GM23338 (cell line): ENCODE measurements at regions not wholly inside any gene's neighbourhood (a gene's known extent, or its start where the extent isn't known, plus 50 kb on each side); places are given as distances from the start of the nearest gene placed in this dataset.

ENCODE experiments used
- ATAC-seq: fragments of 200-7000 bp; cut with Tn5 transposase; 3 replicates; pipeline ENCODE4 v1.9.1; 2020
- DNase-seq: peaks from one replicate; pipeline ENCODE4 v3.0.0-alpha.2; 2015; ENCODE audit warnings: low spot score
- H2AFZ ChIP-seq: fragments of 200-600 bp; sonication (generic); 2 replicates; pipeline ENCODE4 v1.8.0; 2016; ENCODE audit warnings: antibody characterized with exemption, mild to moderate bottlenecking, moderate library complexity
- H3F3A ChIP-seq: fragments of 200-600 bp; sonication (generic); replicated peaks from 2 replicates; pipeline ENCODE4 v1.8.0; 2017; ENCODE audit warnings: antibody characterized with exemption, mixed run types, low read depth
- H3K27ac ChIP-seq: fragments of 200-600 bp; sonication (generic); 2 replicates; pipeline ENCODE4 v1.6.1; 2016; ENCODE audit warnings: low read depth
- H3K27me3 ChIP-seq: fragments of 200-600 bp; sonication (generic); 2 replicates; pipeline ENCODE4 v1.8.0; 2016; ENCODE audit warnings: mild to moderate bottlenecking, mixed run types, moderate library complexity; ENCODE audit not compliant: insufficient read depth
- H3K36me3 ChIP-seq: fragments of 200-600 bp; sonication (generic); 2 replicates; pipeline ENCODE4 v1.8.0; 2016; ENCODE audit warnings: mild to moderate bottlenecking; ENCODE audit not compliant: insufficient read depth
- H3K4me1 ChIP-seq: fragments of 200-600 bp; sonication (generic); 2 replicates; pipeline ENCODE4 v1.8.0; 2016; ENCODE audit warnings: mild to moderate bottlenecking, moderate library complexity; ENCODE audit not compliant: insufficient read depth
- H3K4me2 ChIP-seq: fragments of 200-600 bp; sonication (generic); 2 replicates; pipeline ENCODE4 v1.7.1; 2017; ENCODE audit warnings: mixed run types
- H3K4me3 ChIP-seq: fragments of 200-600 bp; sonication (generic); 2 replicates; pipeline ENCODE4 v1.6.1; 2016; ENCODE audit warnings: mixed run types
- H3K79me2 ChIP-seq: fragments of 200-600 bp; sonication (generic); replicated peaks from 2 replicates; pipeline ENCODE4 v1.8.0; 2017; ENCODE audit warnings: mild to moderate bottlenecking; ENCODE audit not compliant: insufficient read depth
- H3K9me2 ChIP-seq: fragments of 200-600 bp; sonication (generic); 2 replicates; pipeline ENCODE4 v1.8.0; 2017; ENCODE audit not compliant: insufficient read depth
- H4K20me1 ChIP-seq: fragments of 200-600 bp; sonication (generic); replicated peaks from 2 replicates; pipeline ENCODE4 v1.8.0; 2017; ENCODE audit warnings: mild to moderate bottlenecking; ENCODE audit not compliant: insufficient read depth
- H3K27ac Mint-ChIP-seq: 2 replicates; pipeline ENCODE4 v1.8.0; 2020; ENCODE audit warnings: inconsistent platforms, mild to moderate bottlenecking, moderate library complexity, mixed read lengths
- H3K27me3 Mint-ChIP-seq: 3 replicates; pipeline ENCODE4 v1.8.0; 2022; ENCODE audit warnings: low read depth, mild to moderate bottlenecking, moderate library complexity, mixed read lengths, inconsistent platforms; ENCODE audit not compliant: insufficient read depth, poor library complexity
- H3K36me3 Mint-ChIP-seq: 3 replicates; pipeline ENCODE4 v1.8.0; 2021; ENCODE audit warnings: low read depth, mild to moderate bottlenecking, inconsistent platforms, moderate library complexity, mixed read lengths
- H3K4me1 Mint-ChIP-seq: 3 replicates; pipeline ENCODE4 v1.8.0; 2020; ENCODE audit warnings: mild to moderate bottlenecking, inconsistent platforms, mixed read lengths
- H3K4me3 Mint-ChIP-seq: 3 replicates; pipeline ENCODE4 v1.8.0; 2021; ENCODE audit warnings: moderate library complexity, mild to moderate bottlenecking, inconsistent platforms, mixed read lengths
- H3K9me3 Mint-ChIP-seq: 3 replicates; pipeline ENCODE4 v1.8.0; 2020; ENCODE audit warnings: moderate library complexity, mild to moderate bottlenecking, inconsistent platforms, mixed read lengths
- CREB1 ChIP-seq: fragments of 250-450 bp; sonication (Bioruptor Pico); IDR thresholded peaks from 2 replicates; pipeline ENCODE4 v1.5.0; 2020; ENCODE audit warnings: low read depth, mild to moderate bottlenecking, moderate library complexity
- CTCF ChIP-seq, 2 experiments: fragments of 200-600 bp in 1 of 2; sonication (generic) in 1 of 2; conservative IDR thresholded peaks; 2 replicates each; pipeline versions ENCODE4 v1.5.1 to v1.6.1; 2016 to 2017; ENCODE audit warnings: antibody characterized with exemption in 2 of 2, low read depth in 2 of 2, mild to moderate bottlenecking in 2 of 2, moderate library complexity in 1 of 2
- ETS1 ChIP-seq: IDR thresholded peaks from 2 replicates; pipeline ENCODE4 v1.6.1; 2016; ENCODE audit warnings: antibody characterized with exemption
- EZH2 ChIP-seq: fragments of 200-600 bp; sonication (generic); IDR thresholded peaks from one replicate; pipeline ENCODE4 v1.8.0; 2017; ENCODE audit warnings: antibody characterized with exemption, mild to moderate bottlenecking, low read depth; ENCODE audit not compliant: unreplicated experiment
- EZH2phosphoT487 ChIP-seq: fragments of 200-600 bp; sonication (generic); IDR thresholded peaks from one replicate; pipeline ENCODE4 v1.8.1; 2018; ENCODE audit warnings: antibody characterized with exemption; ENCODE audit not compliant: unreplicated experiment
- JUNB ChIP-seq: IDR thresholded peaks from one replicate; pipeline ENCODE4 v1.6.1; 2016; ENCODE audit warnings: antibody characterized with exemption; ENCODE audit not compliant: unreplicated experiment
- NANOG ChIP-seq: IDR thresholded peaks from 2 replicates; pipeline ENCODE4 v1.6.1; 2016; ENCODE audit warnings: antibody characterized with exemption, borderline replicate concordance
- POLR2AphosphoS5 ChIP-seq: IDR thresholded peaks from 2 replicates; pipeline ENCODE4 v1.6.1; 2016; ENCODE audit warnings: antibody characterized with exemption, low read depth
- REST ChIP-seq: IDR thresholded peaks from one replicate; pipeline ENCODE4 v1.6.1; 2018; ENCODE audit warnings: antibody characterized with exemption; ENCODE audit not compliant: unreplicated experiment
- ZNF114 ChIP-seq: fragments of 250-450 bp; sonication (Bioruptor Pico); IDR thresholded peaks from 2 replicates; pipeline ENCODE4 v1.5.0; 2020; ENCODE audit warnings: mild to moderate bottlenecking, moderate library complexity
- ZNF331 ChIP-seq: fragments of 250-450 bp; sonication (Bioruptor Pico); IDR thresholded peaks from 2 replicates; pipeline ENCODE4 v1.5.0; 2020; ENCODE audit warnings: low read depth, mild to moderate bottlenecking, moderate library complexity
- ZNF462 ChIP-seq: fragments of 250-450 bp; sonication (Bioruptor Pico); IDR thresholded peaks from 2 replicates; pipeline ENCODE4 v1.5.0; 2020; ENCODE audit warnings: mild to moderate bottlenecking, moderate library complexity

GRCh38 chr12:76645934-76646333 lies 86.4 kb upstream of the OSBPL8 start (continued):
- TF ChIP-seq ETS1 (no peak), CREB1 (no peak), POLR2AphosphoS5 (no peak), REST (no peak), ZNF114 (no peak)

- no peak for DNase-seq
- TF ChIP-seq JUNB (no peak), ZNF462 (no peak), NANOG (no peak), POLR2AphosphoS5 (no peak), EZH2phosphoT487 (no peak), CTCF (conservative IDR thresholded peaks at IDR 0.05; ENCODE audit: low read depth in 2 of 2) (no peak), CREB1 (no peak), ZNF331 (no peak), EZH2 (no peak)
These were observed 86.8 kb upstream of the OSBPL8 start for GRCh38 chr12:76646366-76646765.

More at GRCh38 chr12:76646366-76646765, 86.8 kb upstream of the OSBPL8 start:
- Mint-ChIP-seq H3K27ac (no peak overlapping the region), H3K27me3 (no peaks in the 10 kb centered on the region), H3K4me3 (no peak overlapping the region), H3K9me3 (peaks cover 5% of the 10 kb centered on the region), H3K4me1 (no peaks in the 10 kb centered on the region; the same call in 2 of the 3 replicates), H3K36me3 (peaks cover 4% of the 10 kb centered on the region; the same call in 1 of the 3 replicates)
- Histone ChIP-seq H3K4me1 (no peaks in the 10 kb centered on the region), H3K9me2 (no peaks in the 10 kb centered on the region), H3F3A (no peaks in the 10 kb centered on the region), H3K27me3 (no peaks in the 10 kb centered on the region), H4K20me1 (no peaks in the 10 kb centered on the region), H3K4me3 (no peak overlapping the region), H3K36me3 (no peaks in the 10 kb centered on the region), H3K79me2 (no peaks in the 10 kb centered on the region), H3K27ac (no peak overlapping the region), H2AFZ (no peak overlapping the region), H3K4me2 (no peak overlapping the region)
- no peak for ATAC-seq
